G401 (cell line): ENCODE measurements at regions not wholly inside any gene's neighbourhood (a gene's known extent, or its start where the extent isn't known, plus 50 kb on each side); places are given as distances from the start of the nearest gene placed in this dataset.

Source experiments
- DNase-seq: peaks from one replicate; pipeline ENCODE4 v3.0.0-alpha.2; 2015; ENCODE audit warnings: low spot score
- in situ Hi-C: cut with HindIII; loops from 2 replicates; pipeline ENCODE4 v1.10.0; 2016; ENCODE audit warnings: low sequenced_read_pairs, mixed read lengths

DNA sequence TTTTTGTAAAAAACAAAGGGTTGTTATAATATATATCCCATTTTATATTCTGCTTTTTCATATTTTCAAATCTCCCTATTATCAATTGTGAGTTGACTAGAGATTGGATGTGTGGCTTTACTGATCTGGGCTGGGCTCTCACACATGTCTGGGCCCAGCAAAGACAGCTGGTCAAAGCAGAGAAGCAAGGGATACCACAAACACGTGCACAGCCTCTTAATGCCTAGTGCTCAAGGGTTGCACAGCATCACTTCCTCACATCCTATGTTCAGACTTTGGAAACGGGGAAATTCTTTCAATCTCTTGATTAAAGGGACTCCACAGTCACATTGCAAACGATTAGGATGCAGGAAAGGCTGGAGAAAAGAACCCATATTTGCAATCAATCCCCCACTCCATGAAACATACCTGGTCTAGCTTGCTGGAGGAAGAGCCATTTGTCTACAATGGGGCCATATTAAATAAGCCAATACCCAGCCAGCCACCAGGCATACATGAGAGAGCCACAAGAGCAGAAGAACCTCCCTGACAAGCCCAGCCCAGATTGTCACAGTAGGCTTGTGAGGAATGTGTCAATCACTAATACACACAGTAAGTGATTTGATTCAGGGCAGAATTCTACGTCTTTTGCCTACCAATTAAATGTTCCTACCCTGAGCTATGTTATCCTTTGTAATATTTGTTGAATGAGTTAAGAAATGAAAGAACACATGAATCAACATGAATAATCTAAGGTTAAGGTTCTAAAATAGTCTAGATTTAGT is 431.2 kb downstream of the TNS3 start:
- DNase-seq: no peak
- in situ Hi-C loops: no loop called here

GRCh38 chr7:47149971-47150370 is 431.9 kb downstream of the TNS3 start:
- DNase-seq: no peak
- in situ Hi-C loops: no loop called here

DNA sequence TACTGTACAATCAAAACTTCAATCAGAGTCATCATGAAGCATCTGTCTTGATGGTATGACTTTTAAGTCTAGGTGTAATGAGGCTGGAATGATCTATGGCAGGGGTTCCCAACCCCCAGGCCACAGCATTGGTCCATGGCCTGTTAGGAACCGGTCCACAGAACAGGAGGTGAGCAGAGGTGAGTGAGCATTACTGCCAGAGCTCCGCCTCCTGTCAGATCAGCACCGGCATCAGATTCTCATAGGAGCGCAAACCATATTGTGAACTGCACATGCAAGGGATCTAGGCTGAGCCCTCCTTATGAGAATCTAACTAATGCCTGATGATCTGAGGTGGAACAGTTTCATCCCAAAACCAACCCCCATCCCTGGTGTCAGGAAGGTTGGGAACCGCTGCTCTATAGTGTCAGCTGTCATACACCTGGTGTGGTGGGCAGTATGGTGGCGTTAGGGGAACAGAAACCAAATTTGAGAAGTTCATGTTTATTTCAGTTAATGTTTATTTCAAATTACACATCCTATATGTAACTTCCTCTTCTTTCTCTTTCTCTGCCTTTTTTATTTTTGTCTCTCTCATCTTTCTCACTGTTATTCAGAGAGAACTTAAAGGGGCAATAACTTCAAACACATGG is 432.6 kb downstream of the TNS3 start:
- in situ Hi-C loops: no loop called here
- no peak for DNase-seq

DNA sequence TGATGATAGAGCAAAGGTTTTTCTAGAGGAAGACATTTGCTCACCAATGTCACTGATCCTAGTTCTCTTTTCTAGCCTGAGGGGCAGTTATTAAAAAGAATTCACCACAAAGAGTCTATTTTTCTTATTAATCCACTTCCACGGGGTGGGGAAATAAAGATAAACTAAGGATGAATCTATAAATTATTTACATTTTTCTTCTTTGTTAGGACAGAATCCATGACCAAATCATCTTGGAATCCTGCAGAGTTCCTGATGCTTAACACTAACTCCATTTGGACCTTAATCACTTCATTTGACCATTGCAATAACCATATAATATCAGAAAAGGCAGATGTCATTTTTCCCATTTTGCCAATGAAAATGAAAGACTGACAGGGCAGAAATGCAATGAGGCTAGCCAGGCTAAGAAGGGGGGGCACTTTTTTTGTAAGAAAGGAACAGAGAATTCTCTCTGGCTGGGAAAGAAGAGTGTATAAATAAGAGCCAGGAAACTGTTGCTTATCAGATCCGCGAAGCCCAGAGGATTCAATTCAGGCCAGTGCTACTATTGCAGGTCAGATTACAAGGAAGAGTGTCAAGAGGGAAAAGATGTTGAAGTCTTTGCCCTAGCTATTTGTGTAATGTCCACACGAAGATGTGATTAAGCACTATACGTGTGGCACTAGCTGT is 433.2 kb downstream of the TNS3 start:
- in situ Hi-C loops: no loop called here
- DNase-seq: no peak

- in situ Hi-C loops: no loop called here
- no peak for DNase-seq
Measured at GRCh38 chr7:47147213-47147631, 434.7 kb downstream of the TNS3 start.

DNA sequence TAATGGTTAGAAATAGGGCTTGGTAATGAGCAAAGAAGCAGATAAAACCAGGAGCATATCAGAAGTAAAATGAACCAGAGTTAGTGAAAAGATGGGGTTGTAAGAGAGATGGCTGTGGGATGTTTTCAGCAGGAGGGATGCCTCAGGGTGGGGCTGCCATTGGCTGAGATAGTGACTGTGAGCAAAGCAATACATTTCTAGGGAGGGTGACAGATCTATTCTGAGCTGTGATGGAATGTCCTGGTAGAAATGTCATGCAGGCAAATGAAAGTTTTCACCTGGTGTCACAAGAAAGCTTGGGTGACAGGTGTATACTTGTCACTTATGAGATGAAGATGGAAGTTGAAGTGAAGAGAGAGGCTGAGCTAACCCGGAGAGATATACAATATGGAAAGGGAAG is 435.9 kb downstream of the TNS3 start:
- no peak for DNase-seq

GRCh38 chr7:47145186-47145725 is 436.7 kb downstream of the TNS3 start:
- in situ Hi-C loops: no loop called here
- DNase-seq: no peak

More for the DNA sequence above, 435.9 kb downstream of the TNS3 start:
- in situ Hi-C loops: no loop called here

DNA sequence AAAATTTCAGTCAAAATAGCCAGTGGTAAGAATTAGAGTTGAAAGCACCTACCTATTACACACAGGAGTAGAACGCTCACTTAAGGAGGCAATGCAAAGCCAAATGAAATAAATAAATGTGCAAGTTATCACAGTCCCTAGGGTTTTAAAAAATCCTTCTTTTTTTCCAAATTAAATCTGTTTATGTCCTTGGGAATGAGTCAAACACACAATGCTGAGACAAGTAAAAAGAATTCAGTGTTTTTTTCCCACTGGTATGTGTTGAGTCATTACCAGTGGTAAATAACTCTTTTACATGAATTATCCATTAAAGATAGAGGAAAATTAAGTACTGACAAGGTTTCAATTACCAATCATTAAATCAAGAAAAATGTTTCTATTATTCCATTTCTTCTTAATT is 438.6 kb downstream of the TNS3 start:
- in situ Hi-C loops: no loop called here
- DNase-seq: no peak

DNA sequence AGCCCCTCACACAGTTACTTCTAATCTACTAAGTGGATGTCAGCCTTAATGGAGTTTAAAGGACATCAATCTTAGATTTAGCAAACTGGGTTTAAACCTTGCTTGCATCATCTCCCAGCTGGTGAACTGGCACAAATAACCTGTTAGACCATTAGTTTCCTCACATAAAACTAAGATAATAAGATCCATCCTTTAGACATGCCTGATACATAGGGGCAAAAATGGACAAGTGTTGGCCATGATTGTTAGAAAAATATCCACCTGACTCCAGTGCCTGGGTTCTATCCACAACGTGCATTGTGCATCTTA is 439.1 kb downstream of the TNS3 start:
- in situ Hi-C loops: no loop called here

DNA sequence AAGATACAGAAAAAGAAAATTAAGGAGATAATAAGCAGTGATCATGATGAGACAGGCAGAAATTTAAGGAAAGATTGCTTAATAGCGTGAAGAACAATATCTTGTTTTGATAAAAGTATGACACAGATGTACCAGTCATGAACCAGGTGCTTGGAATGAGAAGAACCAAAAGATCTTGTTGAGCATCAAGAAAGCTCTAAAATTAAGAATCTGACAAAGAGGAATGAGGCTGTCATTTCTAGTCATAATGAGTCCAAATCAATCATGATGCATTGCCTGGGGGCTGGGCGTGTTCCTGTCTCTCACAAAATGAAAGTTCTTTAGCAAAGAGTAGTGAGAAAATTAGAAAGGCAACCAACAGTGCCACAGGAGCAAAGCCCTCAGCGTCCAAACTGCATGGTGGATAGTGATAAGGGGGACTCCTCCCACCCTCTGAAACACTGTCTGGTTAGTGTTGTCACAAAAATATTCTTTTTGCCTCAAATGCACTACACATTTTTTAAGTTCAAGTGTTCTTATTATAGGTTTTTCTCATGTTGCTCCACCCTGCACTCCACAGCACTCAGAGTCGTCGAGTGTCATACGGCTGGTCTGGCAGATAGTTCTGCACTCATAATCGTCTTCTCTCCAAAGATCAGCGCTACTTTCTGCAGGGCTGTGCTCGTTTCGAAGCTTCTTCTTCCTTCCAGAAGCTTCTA is 439.6 kb downstream of the TNS3 start:
- no peak for DNase-seq
- in situ Hi-C loops: no loop called here

More for the DNA sequence above, 439.1 kb downstream of the TNS3 start:
- no peak for DNase-seq

DNA sequence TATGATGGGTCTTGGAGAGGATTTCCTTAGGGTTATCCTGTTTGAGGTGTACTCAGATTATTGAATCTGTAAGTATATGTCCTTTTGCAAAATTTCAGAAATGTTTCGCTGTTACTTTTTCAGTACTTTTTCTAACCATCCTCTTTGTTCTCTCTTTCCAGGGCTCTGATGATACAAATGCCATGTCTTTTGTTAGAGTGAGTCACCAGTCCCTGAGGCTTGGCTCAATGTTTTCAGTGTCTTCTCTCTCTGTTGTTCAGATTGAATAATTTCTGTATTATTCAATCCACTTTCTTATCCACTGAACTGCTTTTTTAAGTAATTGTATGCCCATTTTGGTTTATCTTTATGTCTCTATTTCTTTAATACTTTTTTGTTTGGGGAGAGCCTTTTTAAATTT is 449.4 kb downstream of the TNS3 start:
- no peak for DNase-seq
- in situ Hi-C loops: no loop called here

DNA sequence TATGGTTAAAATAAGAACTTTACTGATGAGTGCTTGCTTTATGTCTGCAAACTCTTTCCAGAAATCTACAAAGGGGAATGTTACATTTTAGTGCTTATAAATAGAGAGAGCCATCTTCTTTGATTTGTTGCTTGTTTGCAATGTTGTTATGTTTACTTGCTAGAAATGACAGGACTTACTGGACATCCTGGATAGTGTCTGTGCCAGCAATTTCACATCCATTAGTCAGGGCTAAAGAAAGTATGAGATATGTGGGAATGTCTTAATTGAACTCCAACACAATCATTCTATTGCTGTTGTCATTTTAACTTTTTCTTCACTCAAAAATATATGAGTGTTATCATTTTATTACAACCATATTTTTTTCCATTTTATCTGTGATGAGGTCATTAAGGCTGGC is 453.2 kb downstream of the TNS3 start:
- in situ Hi-C loops: no loop called here
- DNase-seq: no peak

DNA sequence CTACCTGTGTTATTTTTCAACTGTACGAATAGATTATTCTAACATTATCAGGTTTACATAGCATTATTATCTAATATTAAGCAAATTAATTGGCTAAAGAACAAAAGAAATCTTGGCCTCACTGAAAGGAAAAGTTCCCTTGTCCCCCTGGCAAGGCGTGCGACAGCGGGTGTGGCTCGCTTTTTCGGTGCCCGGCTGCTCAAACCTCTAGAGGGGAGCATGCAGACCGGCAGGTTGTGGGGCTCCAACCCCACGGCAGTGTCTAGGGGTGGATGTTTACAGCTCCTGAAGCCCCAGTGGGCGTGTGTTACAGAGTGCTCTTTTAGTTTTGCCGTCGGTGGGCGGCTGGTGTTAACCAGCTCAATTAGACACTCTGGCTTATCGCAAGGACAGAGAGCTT is 456.4 kb downstream of the TNS3 start:
- in situ Hi-C loops: no loop called here
- no peak for DNase-seq

DNA sequence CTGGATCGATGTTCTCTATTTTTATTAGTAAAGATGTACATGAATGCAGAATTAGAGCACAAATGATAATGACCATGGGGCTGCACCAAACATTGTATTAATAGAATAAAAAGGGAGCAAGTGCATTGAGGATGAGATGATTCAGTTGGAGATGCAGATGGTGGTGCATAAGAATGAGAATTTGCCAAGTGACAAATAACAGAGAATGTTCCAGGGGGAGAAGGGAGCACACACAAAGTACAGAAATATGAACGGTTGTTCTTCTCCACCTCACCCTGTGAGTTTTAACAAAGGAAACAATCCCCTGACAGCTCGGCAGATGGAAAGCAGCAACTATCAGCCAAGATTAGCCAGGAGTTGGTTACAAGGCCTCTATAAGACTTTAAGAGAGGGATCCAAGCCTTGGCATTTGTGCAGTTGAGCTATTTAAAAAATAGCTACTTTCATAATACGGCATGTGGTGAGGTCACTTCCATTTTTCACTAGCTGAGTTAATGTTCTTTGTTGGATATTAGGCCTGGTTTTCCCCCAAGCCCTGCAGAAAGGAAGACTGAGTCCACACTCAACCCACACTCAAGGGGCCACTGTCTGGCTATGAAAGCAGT is 462.5 kb downstream of the TNS3 start:
- DNase-seq: peak; percentile 15
- in situ Hi-C loops: no loop called here

DNA sequence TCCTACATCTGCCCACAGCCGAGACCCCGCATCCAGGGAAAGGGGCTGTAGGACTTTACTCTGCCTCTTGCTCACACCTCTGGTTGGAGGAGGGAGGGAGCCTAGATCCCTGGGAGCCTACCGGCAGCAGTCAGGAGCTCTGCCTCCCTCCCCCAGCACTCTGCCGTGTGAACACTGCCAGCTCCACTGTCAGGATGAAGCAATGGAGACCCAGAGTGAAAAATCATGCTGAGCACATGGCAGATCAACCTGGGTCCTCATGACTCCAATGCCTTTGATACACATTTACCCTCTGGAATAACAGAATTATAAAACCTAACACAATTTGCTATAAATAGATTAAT is 477.7 kb downstream of the TNS3 start:
- DNase-seq: no peak
- in situ Hi-C loops: no loop called here

DNA sequence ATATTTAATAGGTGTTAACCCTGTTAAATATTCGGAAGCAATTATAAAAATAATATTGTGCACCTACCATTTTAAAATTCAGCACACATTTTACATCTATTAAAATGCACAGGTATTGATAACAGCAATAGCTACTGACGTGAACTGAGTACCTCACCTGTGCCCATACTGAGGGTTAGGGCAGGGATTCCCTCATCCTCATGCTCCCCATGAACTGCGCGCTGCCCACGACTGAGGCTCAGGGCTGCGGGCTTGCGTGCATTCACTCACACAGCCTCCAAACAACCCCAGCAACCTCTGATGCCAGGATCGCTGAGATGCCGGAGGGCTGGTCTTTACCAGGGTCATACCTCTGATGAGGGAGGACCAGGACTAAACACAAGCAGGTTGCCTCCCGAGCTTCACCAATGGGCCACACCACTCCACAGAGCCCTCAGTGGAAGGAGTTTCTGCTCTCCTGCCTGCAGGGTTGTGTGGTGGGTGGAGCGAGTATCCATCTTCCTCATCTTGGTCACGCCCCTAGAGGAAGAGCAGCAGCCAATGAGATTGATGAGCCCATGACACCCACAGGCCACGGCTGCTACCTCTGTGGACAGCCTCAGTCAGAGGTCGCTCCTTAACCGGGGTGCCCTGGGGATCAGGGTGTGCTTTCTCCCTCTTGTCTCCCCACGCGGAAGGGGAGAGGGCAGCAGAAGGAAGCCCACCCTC is 478.3 kb downstream of the TNS3 start:
- no peak for DNase-seq
- in situ Hi-C loops: no loop called here

DNA sequence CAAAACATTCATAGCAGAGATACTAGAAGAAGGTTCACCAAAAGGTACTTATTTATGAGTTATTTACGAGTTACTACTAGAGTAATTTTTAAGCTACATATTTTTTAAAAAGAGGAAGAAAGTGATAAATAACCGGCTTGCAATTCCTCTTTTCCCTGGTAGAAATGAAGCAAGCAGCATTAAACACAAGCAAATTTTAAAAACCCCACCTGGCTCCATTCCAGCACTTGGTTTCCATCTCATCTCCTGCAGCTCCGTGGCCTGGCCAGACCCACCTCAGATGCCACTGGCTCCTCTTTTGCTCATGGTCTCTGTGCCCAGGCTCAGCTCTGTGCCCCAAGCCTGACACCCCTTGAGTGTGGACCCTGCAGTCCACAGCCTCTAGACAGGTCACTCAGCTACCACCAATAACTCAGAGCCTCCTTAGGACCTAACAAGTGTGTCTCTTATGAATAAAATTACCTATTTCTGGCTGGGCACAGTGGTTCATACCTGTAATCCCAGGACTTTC is 479.5 kb downstream of the TNS3 start:
- no peak for DNase-seq
- in situ Hi-C loops: no loop called here

DNA sequence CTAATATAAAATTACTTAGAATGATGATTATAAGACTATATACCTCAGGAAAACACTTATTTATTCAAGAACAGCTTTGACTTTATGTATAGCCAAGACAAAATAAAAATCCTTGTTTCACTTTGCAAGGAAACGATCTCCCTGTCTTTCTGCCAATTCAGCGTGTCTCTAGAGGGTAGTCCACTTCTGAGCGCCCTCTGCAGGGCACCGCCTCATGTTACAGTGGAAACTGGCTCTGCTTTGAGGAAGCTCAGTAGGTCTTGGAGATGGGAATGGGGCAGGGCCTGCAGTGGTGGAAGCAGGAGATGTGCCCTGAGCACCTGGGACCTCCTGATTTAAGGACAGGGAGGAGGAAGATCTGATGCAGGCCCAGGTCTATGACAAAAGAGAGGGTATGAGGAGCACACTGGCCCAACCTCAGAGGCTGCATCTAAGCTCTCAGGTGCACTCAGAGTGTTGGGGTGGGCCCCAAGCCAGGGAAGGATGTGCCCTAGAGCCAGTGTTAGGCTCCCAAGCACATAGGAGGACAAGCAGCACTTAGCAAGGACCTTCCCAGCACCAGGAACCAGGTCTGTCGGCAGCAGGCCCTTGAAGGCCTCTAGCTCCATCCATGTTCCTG is 481.0 kb downstream of the TNS3 start:
- in situ Hi-C loops: no loop called here
- no peak for DNase-seq
